Tibial nerve (tissue), 4 donors: ENCODE measurements at regions not wholly inside any gene's neighbourhood (a gene's known extent, or its start where the extent isn't known, plus 50 kb on each side); places are given as distances from the start of the nearest gene placed in this dataset.

Experiments used
- EP300 ChIP-seq, 2 donors: sonication (generic); formaldehyde crosslinking; IDR thresholded peaks; one replicate each; pipeline ENCODE4 v1.6.1; 2017; ENCODE audit warnings: antibody characterized with exemption in 2 of 2, mild to moderate bottlenecking in 1 of 2
- POLR2A ChIP-seq, 2 donors: fragments of 450-650 bp; IDR thresholded peaks; one replicate each; pipeline ENCODE4 v1.6.1; 2017; ENCODE audit warnings: antibody characterized with exemption in 2 of 2, mild to moderate bottlenecking in 2 of 2, moderate library complexity in 2 of 2
- TF ChIP-seq, protein P1 (sequence below), 5 experiments: fragments of 200-600 bp in 3 of 5; fragments of 450-650 bp in 2 of 5; sonication (generic) in 3 of 5; IDR thresholded peaks; one replicate each; pipeline ENCODE4 v1.5.1; 2016 to 2019; ENCODE audit warnings: antibody characterized with exemption in 5 of 5, mild to moderate bottlenecking in 3 of 5, moderate library complexity in 2 of 5

DNA sequence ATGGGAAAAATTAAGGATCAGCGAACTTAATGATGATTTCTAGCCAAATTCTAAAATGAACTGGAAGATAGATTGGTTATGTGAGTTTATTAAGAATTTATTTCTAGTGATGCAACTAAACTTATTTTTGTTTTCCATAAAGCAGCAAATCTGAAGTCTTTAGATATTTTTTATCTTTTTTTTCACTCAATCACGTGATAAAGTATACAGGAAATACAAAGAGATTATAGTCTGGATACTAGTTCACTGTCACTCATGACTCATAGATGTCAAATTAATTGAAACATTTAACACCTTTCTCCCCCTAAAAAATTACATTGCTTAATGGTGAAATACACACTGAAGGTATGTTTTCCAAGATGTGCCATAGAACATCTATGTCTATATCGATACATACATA is 416.9 kb downstream of the TUSC7 start:
- TF ChIP-seq, protein P1, sequence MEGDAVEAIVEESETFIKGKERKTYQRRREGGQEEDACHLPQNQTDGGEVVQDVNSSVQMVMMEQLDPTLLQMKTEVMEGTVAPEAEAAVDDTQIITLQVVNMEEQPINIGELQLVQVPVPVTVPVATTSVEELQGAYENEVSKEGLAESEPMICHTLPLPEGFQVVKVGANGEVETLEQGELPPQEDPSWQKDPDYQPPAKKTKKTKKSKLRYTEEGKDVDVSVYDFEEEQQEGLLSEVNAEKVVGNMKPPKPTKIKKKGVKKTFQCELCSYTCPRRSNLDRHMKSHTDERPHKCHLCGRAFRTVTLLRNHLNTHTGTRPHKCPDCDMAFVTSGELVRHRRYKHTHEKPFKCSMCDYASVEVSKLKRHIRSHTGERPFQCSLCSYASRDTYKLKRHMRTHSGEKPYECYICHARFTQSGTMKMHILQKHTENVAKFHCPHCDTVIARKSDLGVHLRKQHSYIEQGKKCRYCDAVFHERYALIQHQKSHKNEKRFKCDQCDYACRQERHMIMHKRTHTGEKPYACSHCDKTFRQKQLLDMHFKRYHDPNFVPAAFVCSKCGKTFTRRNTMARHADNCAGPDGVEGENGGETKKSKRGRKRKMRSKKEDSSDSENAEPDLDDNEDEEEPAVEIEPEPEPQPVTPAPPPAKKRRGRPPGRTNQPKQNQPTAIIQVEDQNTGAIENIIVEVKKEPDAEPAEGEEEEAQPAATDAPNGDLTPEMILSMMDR (IDR thresholded peaks at IDR 0.05) = no peak
- TF ChIP-seq POLR2A (IDR thresholded peaks at IDR 0.05) = no peak
- TF ChIP-seq EP300 (IDR thresholded peaks at IDR 0.05) = no peak
